PFSK-1 (cell line): ENCODE measurements at regions not wholly inside any gene's neighbourhood (a gene's known extent, or its start where the extent isn't known, plus 50 kb on each side); places are given as distances from the start of the nearest gene placed in this dataset.

ENCODE experiments used
- REST ChIP-seq, 2 experiments: IDR thresholded peaks; 2 replicates each; pipeline versions ENCODE4 v1.6.1 to v1.8.0; 2011 to 2012; ENCODE audit warnings: low read depth in 2 of 2, low read length in 2 of 2, control low read depth in 1 of 2, inconsistent platforms in 1 of 2, mild to moderate bottlenecking in 1 of 2, moderate library complexity in 1 of 2; ENCODE audit not compliant: insufficient read depth in 1 of 2
- SIN3A ChIP-seq: IDR thresholded peaks from 2 replicates; pipeline ENCODE4 v1.6.1; 2012; ENCODE audit warnings: mild to moderate bottlenecking, low read length, moderate library complexity, borderline replicate concordance; ENCODE audit not compliant: insufficient read depth

- TF ChIP-seq REST (IDR thresholded peaks at IDR 0.05; ENCODE audit: insufficient read depth in 1 of 2, low read depth in 2 of 2, low read length in 2 of 2), result no peak
- no peak for TF ChIP-seq SIN3A
These were observed 323.3 kb downstream of the GADD45G start for GRCh38 chr9:89928106-89928505.
